Bronchial epithelial cell (primary cell): ENCODE measurements at regions not wholly inside any gene's neighbourhood (a gene's known extent, or its start where the extent isn't known, plus 50 kb on each side); places are given as distances from the start of the nearest gene placed in this dataset.

Experiments used
- DNase-seq: peaks from one replicate; pipeline ENCODE4 v3.0.0-alpha.2; 2010; ENCODE audit warnings: low read depth
- FAIRE-seq: peaks from 2 replicates; lab custom pipeline; 2011; peaks lifted over from hg19 to GRCh38; lab: Jason Lieb, UNC
- H3K27me3 ChIP-seq: 2 replicates; pipeline ENCODE4 v1.5.1; 2011; ENCODE audit warnings: low read length; ENCODE audit not compliant: control insufficient read depth, insufficient read depth
- H3K36me3 ChIP-seq: 2 replicates; pipeline ENCODE4 v1.5.1; 2011; ENCODE audit warnings: low read length; ENCODE audit not compliant: control insufficient read depth, insufficient read depth
- H3K4me3 ChIP-seq: 2 replicates; pipeline ENCODE4 v1.5.1; 2011; ENCODE audit warnings: mild to moderate bottlenecking, low read depth, low read length, control low read depth
- TF ChIP-seq, protein P1 (sequence below): IDR thresholded peaks from 2 replicates; pipeline ENCODE4 v1.5.1; 2011; ENCODE audit warnings: mild to moderate bottlenecking, moderate library complexity, low read length, control low read depth, inconsistent platforms; ENCODE audit not compliant: insufficient read depth, severe bottlenecking

DNA sequence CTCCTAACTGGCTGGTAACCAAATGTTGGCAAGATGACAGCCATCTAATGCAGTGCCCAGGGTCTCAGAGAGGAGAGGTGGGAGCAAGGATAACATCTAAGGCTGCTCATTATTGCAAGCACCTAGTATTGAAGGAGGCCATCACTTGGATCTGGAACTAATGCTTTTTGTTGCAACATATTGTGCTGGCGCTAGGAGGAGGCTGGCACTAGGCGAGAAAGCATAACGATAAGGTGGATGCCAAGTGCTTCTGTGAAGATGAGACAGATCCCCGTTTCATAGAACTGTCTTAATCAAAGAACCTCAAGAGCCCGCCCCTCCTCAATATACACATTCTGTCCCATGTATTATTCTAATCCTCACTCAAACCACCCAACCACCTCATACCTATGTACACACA, 774.0 kb downstream of the VRK1 start:
- H3K36me3 ChIP-seq: no peaks in the 10 kb centered on the region
- TF ChIP-seq, protein P1, sequence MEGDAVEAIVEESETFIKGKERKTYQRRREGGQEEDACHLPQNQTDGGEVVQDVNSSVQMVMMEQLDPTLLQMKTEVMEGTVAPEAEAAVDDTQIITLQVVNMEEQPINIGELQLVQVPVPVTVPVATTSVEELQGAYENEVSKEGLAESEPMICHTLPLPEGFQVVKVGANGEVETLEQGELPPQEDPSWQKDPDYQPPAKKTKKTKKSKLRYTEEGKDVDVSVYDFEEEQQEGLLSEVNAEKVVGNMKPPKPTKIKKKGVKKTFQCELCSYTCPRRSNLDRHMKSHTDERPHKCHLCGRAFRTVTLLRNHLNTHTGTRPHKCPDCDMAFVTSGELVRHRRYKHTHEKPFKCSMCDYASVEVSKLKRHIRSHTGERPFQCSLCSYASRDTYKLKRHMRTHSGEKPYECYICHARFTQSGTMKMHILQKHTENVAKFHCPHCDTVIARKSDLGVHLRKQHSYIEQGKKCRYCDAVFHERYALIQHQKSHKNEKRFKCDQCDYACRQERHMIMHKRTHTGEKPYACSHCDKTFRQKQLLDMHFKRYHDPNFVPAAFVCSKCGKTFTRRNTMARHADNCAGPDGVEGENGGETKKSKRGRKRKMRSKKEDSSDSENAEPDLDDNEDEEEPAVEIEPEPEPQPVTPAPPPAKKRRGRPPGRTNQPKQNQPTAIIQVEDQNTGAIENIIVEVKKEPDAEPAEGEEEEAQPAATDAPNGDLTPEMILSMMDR: no peak
- no peak overlapping the region for H3K4me3 ChIP-seq
- no peaks in the 10 kb centered on the region for H3K27me3 ChIP-seq
- FAIRE-seq (no peak), DNase-seq (no peak)

DNA sequence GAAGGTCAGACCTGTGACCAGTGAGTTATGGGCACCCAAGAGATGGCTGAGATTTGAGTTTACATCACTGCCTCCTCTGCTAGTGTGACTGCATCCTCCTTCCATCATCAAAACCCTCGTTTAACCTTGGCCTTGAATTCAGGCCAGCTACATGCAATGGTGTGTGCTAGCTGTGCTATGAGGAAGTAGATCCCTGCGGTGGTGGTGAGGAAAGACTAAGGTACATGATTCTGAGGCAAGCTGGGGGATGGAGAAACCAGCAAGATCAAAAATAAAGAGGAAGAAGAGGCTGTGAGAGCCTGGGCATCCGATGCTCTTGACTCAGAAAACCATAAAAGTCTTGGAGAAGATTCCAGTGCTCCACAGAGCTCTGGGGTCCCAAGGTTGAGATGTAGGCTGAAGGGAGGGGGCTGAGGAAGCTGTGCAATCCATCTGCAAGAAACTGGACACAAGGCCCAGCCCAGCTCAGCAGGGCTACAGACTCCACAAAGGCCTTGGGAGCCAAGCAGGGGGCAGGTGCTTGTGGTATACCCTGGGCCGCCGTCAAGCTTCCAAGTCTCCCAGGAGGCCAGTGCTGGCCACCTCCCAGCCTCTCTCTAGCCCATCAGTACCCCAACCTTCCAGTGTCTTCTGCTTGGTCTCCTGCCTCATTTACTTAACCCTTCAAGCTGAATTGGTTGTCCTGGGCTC, 774.8 kb downstream of the VRK1 start:
- FAIRE-seq (no peak), DNase-seq (no peak)
- TF ChIP-seq, protein P1: no peak
- no peaks in the 10 kb centered on the region for H3K27me3 ChIP-seq
- H3K4me3 ChIP-seq: no peak overlapping the region
- H3K36me3 ChIP-seq: no peaks in the 10 kb centered on the region

DNA sequence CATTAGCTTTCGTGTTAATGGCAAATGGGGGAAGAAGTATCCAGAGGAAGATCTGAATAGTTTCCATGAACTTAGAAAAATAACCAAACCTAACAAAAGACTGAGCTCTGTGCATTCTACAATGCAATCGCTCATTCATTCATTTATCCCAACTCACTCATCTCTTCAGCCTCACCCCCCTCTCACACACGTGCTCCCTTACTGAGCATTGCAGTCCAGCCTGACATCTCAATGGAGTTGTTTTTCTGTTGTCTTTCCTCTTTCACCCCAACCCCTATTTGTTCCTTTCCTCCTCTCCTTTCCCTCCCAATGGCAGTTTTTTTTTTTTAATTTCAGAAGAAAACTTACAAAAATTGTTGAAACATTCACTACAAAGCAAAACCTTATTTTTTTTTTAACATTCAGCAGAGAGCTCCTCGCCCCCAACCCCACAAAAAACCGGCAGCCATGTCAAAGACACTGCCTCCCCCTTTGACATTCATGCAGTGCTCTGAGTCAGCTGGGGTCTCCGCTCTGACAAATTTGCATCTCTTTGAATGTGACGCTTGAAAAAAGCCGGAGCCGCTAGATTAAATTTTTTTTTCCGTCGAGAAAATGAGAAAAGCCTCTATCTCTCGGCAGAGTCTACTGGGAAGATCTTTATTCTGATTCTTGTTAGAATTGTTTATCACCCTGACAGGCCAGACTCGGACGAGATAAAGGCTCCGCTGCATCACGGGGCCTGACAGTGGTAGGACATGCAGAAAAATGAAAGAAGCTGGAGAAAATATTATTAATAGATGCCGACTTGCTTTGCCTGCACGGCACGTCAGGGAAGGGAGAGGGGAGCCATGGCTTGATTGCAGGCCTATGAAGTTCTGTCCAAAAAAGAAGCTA, 775.6 kb downstream of the VRK1 start:
- no peak for FAIRE-seq
- TF ChIP-seq, protein P1: no peak
- DNase-seq: no peak

GRCh38 chr14:97575677-97576076, 778.5 kb downstream of the VRK1 start:
- H3K4me3 ChIP-seq: no peak overlapping the region
- no peak for DNase-seq
- no peaks in the 10 kb centered on the region for H3K36me3 ChIP-seq
- FAIRE-seq: no peak
- TF ChIP-seq, protein P1: no peak
- H3K27me3 ChIP-seq: no peaks in the 10 kb centered on the region

More for the DNA sequence above, 775.6 kb downstream of the VRK1 start:
- Histone ChIP-seq H3K36me3 (no peaks in the 10 kb centered on the region), H3K27me3 (no peaks in the 10 kb centered on the region), H3K4me3 (no peak overlapping the region)

DNA sequence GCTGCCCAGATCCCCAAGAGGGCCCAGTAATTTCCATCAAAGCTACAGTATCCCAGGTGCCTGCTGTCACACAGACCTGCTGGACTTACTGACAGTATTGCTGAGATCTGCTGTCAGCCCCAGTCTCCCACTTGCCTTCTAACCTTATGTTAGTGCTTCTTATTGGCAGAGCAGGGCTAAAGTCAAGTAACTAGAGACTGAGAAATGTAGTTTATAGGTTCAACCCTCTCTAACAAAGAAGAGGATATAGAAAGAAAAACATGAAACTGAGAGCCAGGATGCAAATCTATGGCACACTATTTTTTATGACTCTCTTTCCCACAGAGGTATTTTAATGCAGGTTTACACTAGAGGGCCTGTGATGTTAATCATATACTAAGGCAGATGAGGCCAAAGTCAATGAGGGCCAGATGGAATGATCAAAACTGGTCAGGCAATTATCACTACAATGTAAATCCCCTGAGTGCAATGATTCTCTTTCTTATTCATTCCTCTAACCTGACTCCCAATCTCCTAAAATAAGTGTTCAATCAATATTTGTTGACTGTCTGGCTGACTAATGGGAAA, 781.9 kb downstream of the VRK1 start:
- no peaks in the 10 kb centered on the region for H3K36me3 ChIP-seq
- H3K4me3 ChIP-seq: no peak overlapping the region
- TF ChIP-seq, protein P1: no peak
- no peaks in the 10 kb centered on the region for H3K27me3 ChIP-seq
- FAIRE-seq (no peak), DNase-seq (no peak)
